ENCODE measurements at regions not wholly inside any gene's neighbourhood (a gene's known extent, or its start where the extent isn't known, plus 50 kb on each side); places are given as distances from the start of the nearest gene placed in this dataset.

DNA sequence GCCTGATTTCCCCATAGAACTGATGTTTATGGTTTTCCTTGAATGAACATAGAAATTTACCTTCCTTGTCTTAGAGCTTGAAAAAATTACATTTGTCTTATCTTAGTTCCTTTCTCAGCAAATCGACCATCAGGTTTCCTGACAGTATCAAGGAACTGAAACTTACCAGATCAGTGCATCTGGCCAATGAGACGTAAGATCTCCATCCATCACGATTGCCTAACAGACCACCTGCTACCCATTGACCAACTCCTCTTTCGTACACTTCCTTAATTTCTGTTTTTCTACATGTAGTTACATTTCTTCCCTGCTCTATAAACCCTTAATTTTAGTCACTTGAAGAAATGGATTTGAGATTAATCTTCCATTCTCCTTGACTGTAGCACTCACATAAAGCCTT is 57.4 kb upstream of the TMPRSS15 start:
- H3K27ac ChIP-seq: no peak overlapping the region
- TF ChIP-seq, protein P1, sequence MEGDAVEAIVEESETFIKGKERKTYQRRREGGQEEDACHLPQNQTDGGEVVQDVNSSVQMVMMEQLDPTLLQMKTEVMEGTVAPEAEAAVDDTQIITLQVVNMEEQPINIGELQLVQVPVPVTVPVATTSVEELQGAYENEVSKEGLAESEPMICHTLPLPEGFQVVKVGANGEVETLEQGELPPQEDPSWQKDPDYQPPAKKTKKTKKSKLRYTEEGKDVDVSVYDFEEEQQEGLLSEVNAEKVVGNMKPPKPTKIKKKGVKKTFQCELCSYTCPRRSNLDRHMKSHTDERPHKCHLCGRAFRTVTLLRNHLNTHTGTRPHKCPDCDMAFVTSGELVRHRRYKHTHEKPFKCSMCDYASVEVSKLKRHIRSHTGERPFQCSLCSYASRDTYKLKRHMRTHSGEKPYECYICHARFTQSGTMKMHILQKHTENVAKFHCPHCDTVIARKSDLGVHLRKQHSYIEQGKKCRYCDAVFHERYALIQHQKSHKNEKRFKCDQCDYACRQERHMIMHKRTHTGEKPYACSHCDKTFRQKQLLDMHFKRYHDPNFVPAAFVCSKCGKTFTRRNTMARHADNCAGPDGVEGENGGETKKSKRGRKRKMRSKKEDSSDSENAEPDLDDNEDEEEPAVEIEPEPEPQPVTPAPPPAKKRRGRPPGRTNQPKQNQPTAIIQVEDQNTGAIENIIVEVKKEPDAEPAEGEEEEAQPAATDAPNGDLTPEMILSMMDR (conservative IDR thresholded peaks at IDR 0.05): no peak
- TF ChIP-seq ZFX (IDR thresholded peaks at IDR 0.05): no peak

DNA sequence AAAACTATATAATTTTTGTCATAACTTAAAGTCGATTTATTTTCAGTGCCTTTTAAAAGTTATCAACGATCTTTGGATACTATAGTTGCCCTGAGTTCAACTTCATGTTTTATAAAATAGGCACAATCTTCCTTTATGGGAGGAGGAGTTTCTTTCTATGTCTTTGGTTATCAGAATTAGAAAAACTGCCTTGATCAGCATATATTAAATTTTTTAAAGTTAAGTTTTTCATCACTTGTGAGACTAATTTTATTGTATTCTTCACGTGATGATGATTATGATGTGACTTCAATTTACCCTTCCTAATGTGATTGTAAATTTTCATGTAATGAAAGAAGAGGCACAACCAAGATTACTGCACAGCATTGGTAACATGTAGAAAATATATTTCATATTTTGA is 58.2 kb upstream of the TMPRSS15 start:
- TF ChIP-seq ZFX (IDR thresholded peaks at IDR 0.05): no peak
- TF ChIP-seq, protein P1 (conservative IDR thresholded peaks at IDR 0.05): no peak
- H3K27ac ChIP-seq: no peak overlapping the region

- no peak overlapping the region for H3K27ac ChIP-seq
These were observed 64.1 kb upstream of the TMPRSS15 start for GRCh38 chr21:18467715-18468114.

GRCh38 chr21:18468790-18469189 is 65.2 kb upstream of the TMPRSS15 start:
- no peak overlapping the region for H3K27ac ChIP-seq
- TF ChIP-seq, protein P1 (conservative IDR thresholded peaks at IDR 0.05): no peak
- TF ChIP-seq ZFX (IDR thresholded peaks at IDR 0.05): no peak

More at GRCh38 chr21:18467715-18468114, 64.1 kb upstream of the TMPRSS15 start:
- TF ChIP-seq, protein P1 (conservative IDR thresholded peaks at IDR 0.05): no peak
- TF ChIP-seq ZFX (IDR thresholded peaks at IDR 0.05): no peak

DNA sequence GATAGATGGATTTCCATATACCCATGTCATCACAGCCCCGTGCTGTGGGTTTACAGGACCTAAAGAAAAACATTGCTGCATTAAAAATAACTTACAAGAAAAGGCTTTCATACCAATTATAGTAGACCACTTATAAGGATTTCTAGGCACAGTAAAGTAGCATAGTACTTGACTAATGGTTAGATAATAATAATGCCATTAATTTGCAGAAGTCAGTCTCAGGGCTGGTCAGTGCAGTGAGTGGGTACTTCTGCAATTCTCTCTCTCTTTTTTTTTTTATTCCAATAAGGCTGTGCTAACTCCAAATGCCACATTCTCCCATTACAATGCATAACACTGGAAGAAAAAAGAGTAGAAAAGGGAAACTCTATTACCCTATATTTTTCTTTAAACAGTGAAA is 73.1 kb upstream of the TMPRSS15 start:
- no peak for TF ChIP-seq ZFX (IDR thresholded peaks at IDR 0.05)
- TF ChIP-seq, protein P1 (conservative IDR thresholded peaks at IDR 0.05): no peak
- H3K27ac ChIP-seq: no peak overlapping the region

DNA sequence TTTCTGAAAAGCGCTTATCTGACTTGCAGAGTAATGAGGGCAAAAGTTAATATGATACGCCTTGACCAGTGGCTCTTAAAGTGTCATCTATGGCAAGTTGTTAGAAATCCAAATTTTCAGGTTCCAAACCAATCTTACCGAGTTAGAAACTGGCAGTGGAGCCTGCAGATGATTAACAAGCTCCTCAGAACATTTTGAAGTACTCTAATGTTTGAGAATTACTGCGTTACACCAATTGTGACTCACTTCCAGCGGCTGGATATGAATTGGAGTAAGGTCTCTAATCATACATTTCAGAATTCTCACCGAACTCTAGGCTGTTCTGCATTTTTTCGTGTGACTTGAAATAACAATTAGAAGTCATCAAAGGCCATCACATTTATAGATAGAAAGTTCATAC is 73.5 kb upstream of the TMPRSS15 start:
- H3K27ac ChIP-seq: no peak overlapping the region

DNA sequence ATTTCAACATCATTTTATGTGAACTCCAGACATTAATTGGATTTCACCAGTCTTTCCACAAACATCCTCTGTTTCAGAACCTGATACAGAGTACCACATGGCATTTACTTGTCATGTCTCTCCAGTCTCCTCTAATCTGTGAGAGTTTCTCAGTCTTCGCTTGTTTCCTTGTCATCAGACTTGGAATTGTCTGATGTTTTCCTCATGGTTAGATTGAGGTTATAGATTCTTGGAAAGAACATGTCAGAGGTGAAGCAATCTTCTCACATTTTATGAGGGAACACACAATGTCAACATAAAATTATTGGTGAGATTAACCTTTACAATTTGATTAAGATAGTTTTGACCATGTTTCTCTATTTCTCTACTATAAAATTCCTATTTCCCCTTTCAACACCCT is 74.9 kb upstream of the TMPRSS15 start:
- no peak for TF ChIP-seq ZFX (IDR thresholded peaks at IDR 0.05)
- TF ChIP-seq, protein P1 (conservative IDR thresholded peaks at IDR 0.05): no peak
- no peak overlapping the region for H3K27ac ChIP-seq

More for the DNA sequence above, 73.5 kb upstream of the TMPRSS15 start:
- no peak for TF ChIP-seq ZFX (IDR thresholded peaks at IDR 0.05)
- TF ChIP-seq, protein P1 (conservative IDR thresholded peaks at IDR 0.05): no peak
